ENCODE measurements at regions not wholly inside any gene's neighbourhood (a gene's known extent, or its start where the extent isn't known, plus 50 kb on each side); places are given as distances from the start of the nearest gene placed in this dataset.
A peak's percentile ranks its signal among the peaks of the same experiment; 100 is the strongest.

DNA sequence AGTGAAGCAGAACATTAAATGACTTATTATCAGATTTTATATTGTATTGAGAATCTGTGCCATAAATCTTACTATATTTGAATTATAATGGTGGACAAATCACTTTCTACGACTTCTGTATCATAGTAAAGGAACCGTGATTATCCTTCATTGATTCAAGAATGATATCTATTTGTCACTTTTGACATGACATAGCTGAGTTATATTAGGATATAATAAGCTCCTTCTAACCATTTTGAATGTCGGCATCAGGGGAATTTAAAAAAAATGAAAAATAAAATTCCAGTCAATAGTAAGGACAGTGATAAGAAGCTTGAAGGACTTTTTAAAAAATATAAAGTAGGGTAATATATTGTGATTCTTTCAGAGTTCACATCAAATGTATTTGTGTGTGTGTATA lies 338.9 kb upstream of the ACO1 start:
- TF ChIP-seq, protein P1, sequence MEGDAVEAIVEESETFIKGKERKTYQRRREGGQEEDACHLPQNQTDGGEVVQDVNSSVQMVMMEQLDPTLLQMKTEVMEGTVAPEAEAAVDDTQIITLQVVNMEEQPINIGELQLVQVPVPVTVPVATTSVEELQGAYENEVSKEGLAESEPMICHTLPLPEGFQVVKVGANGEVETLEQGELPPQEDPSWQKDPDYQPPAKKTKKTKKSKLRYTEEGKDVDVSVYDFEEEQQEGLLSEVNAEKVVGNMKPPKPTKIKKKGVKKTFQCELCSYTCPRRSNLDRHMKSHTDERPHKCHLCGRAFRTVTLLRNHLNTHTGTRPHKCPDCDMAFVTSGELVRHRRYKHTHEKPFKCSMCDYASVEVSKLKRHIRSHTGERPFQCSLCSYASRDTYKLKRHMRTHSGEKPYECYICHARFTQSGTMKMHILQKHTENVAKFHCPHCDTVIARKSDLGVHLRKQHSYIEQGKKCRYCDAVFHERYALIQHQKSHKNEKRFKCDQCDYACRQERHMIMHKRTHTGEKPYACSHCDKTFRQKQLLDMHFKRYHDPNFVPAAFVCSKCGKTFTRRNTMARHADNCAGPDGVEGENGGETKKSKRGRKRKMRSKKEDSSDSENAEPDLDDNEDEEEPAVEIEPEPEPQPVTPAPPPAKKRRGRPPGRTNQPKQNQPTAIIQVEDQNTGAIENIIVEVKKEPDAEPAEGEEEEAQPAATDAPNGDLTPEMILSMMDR (conservative IDR thresholded peaks at IDR 0.05; ENCODE audit: low read depth) = no peak
- ChIA-PET POLR2A (ENCODE audit: low non-redundant PET) (no interaction called here), CTCF (interaction anchor here (0.7 kb wide), 1 partner anchor 1925 kb away, joined by 3 read pairs; no protein-coding TSS in a partner anchor)
- DNase-seq (ENCODE audit: low spot score) = no peak
- no peak overlapping the region for H3K27ac ChIP-seq

DNA sequence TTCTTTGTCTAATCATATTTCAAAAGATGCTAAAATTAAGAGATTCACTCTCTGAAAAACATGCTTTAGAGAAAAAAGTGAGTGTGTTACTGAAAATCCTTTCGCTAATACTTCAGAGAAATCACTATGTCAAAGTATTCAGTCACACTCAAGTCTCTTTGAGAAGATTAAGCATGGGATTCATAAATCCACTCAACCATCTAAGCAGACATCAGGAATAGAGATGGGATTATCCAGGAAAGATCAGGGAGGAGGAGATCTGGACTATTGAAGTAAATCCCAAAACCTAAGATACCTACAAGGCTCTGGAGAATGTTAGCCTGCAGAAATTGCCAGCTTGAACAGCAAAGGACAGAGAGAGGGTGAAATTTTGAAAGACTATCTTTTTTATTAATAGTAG lies 317.2 kb upstream of the ACO1 start:
- TF ChIP-seq, protein P1 (conservative IDR thresholded peaks at IDR 0.05; ENCODE audit: low read depth) = no peak
- ChIA-PET POLR2A (ENCODE audit: low non-redundant PET) (no interaction called here), CTCF (no interaction called here)
- no peak for DNase-seq (ENCODE audit: low spot score)
- H3K27ac ChIP-seq = no peak overlapping the region

DNA sequence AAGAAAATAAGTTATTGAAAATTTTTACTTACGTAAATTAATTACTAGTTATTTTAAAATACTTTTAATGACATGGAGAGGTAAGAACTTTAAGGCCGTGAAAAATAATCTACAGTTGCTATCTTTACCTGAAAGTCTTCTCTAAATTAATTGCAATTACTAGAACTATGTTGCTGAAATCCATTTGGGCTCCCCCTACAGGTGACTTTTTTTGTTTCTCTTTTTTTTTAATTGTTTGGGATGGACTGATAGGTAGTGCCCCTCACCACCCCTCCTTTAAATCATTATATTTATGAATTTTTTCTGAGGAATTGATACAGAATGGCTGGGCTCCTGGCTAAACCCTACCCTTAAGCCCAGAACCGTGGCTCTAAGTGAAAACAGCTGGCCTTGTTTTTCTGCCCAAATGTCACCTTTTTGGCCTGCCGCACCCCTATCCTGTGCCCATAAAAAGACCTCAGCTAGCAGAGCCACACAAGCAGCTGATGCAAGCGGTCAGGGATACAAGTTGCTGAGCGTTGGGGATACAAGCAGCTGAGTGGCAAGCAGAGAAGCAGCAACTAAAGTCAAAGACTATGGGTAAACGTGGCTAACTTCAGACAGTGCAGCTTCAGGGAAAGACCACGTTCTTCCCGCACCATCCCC lies 315.2 kb upstream of the ACO1 start:
- TF ChIP-seq, protein P1 (conservative IDR thresholded peaks at IDR 0.05; ENCODE audit: low read depth) = peak; percentile 46; the same call in 1 of the 2 replicates
- CTCF ChIA-PET = interaction anchor here (0.6 to 0.7 kb wide), 2 partner anchors 61 to 178 kb away, joined by 3 to 4 read pairs; no protein-coding TSS in a partner anchor
- POLR2A ChIA-PET (ENCODE audit: low non-redundant PET) = no interaction called here
- no peak for DNase-seq (ENCODE audit: low spot score)
- H3K27ac ChIP-seq = no peak overlapping the region

DNA sequence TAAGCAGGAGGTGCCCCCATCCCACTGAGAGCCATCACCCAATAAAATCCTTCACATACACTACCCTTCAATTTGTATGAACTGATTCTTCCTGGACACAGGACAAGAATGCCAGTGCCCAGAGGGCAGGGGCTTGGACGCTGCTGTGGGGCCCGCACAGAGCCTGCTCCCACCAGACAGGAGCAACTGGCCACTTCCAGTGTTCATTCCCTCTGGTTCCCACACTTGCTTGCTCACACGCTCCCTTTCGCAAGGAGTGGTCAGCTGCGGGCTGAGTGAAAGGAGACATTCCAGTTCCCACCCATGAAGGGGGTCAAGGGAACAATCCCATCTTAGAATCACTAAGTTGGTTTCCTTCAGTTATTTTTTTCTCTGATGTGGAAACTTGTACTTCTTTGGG lies 314.5 kb upstream of the ACO1 start:
- CTCF ChIA-PET = interaction anchor here (0.7 kb wide), 1 partner anchor 231 kb away, joined by 4 read pairs; no protein-coding TSS in a partner anchor
- POLR2A ChIA-PET (ENCODE audit: low non-redundant PET) = no interaction called here
- H3K27ac ChIP-seq = no peak overlapping the region
- DNase-seq (ENCODE audit: low spot score) = no peak
- TF ChIP-seq, protein P1 (conservative IDR thresholded peaks at IDR 0.05; ENCODE audit: low read depth) = no peak

DNA sequence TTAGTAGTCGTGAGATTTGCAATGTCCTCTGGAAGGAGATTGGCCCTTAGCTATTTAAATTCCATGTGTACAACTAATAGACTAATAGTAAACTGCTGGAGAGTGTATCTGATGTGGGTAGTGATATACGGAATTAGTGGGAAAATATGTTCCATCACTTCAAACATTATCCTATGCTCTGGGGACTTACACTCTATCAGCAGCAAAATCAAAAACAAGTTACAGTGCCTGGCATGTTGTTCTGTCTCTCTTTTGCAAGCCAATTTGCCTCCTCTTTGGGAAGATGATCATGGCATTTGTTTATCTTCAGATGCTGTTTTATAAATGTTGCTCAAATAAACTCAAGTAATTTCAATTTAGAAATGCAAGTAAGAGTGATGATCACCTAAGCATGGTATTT lies 311.9 kb upstream of the ACO1 start:
- ChIA-PET CTCF (no interaction called here), POLR2A (ENCODE audit: low non-redundant PET) (no interaction called here)
- TF ChIP-seq, protein P1 (conservative IDR thresholded peaks at IDR 0.05; ENCODE audit: low read depth) = no peak
- H3K27ac ChIP-seq = no peak overlapping the region
- DNase-seq (ENCODE audit: low spot score) = no peak

DNA sequence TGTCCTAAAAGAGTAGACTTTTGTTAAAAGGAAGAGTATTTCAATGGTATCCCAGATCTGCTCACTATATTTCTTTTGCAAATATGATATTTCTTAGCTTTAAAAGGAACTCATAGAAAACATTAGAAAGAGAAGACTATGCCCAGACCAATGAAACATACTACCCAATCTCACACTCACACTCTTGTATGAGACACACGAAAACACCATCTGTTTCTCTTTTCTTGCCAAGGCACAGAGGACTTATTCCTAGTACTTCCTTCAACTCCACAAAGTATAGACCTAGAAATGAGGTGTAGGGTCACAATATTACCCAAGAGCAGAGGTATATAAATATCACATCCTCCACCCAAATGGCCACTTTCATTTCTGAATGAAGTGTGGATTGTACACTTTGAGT lies 292.4 kb upstream of the ACO1 start:
- ChIA-PET CTCF (no interaction called here), POLR2A (ENCODE audit: low non-redundant PET) (no interaction called here)

More for the DNA sequence above, 292.4 kb upstream of the ACO1 start:
- no peak overlapping the region for H3K27ac ChIP-seq
- TF ChIP-seq, protein P1 (conservative IDR thresholded peaks at IDR 0.05; ENCODE audit: low read depth) = no peak
- no peak for DNase-seq (ENCODE audit: low spot score)

All from RWPE1 (cell line).